NCI-H2107 treated with DMSO at 0.1 percent for 48 hours (cell line): ENCODE measurements at regions not wholly inside any gene's neighbourhood (a gene's known extent, or its start where the extent isn't known, plus 50 kb on each side); places are given as distances from the start of the nearest gene placed in this dataset.
"Not testable (repeated sequence)": the region's sequence is repeated elsewhere in the genome, so short reads cannot be mapped to it uniquely, and the experiment has no call there.

ENCODE experiments used
- DNase-seq: peaks from one replicate; lab custom pipeline; 2025; ENCODE audit not compliant: unreplicated experiment; lab: John Stamatoyannopoulos, UW

- DNase-seq = no peak
These were observed 78.0 kb upstream of the RPS6KA2 start for GRCh38 chr6:166705069-166705468.

GRCh38 chr6:166704171-166704570 is 77.1 kb upstream of the RPS6KA2 start:
- no peak for DNase-seq

GRCh38 chr6:166703149-166703710 is 76.2 kb upstream of the RPS6KA2 start:
- no peak for DNase-seq

GRCh38 chr6:166701424-166701823 is 74.4 kb upstream of the RPS6KA2 start:
- DNase-seq = not testable (repeated sequence)

- DNase-seq = not testable (repeated sequence)
These were observed 73.8 kb upstream of the RPS6KA2 start for GRCh38 chr6:166700871-166701270.

GRCh38 chr6:166697113-166697512 is 70.1 kb upstream of the RPS6KA2 start:
- DNase-seq = no peak

- DNase-seq = no peak
These were observed 66.8 kb upstream of the RPS6KA2 start for GRCh38 chr6:166693880-166694279.

GRCh38 chr6:166692723-166693302 is 65.8 kb upstream of the RPS6KA2 start:
- DNase-seq = no peak

- DNase-seq = no peak
These were observed 64.7 kb upstream of the RPS6KA2 start for GRCh38 chr6:166691746-166692145.

- DNase-seq = no peak
These were observed 64.1 kb upstream of the RPS6KA2 start for GRCh38 chr6:166691199-166691598.

- DNase-seq = no peak
These were observed 62.6 kb upstream of the RPS6KA2 start for GRCh38 chr6:166689687-166690086.

GRCh38 chr6:166688901-166689300 is 61.9 kb upstream of the RPS6KA2 start:
- no peak for DNase-seq

GRCh38 chr6:166687879-166688205 is 60.8 kb upstream of the RPS6KA2 start:
- no peak for DNase-seq

- no peak for DNase-seq
These were observed 60.2 kb upstream of the RPS6KA2 start for GRCh38 chr6:166687070-166687878.

GRCh38 chr6:166686317-166686716 is 59.3 kb upstream of the RPS6KA2 start:
- no peak for DNase-seq

GRCh38 chr6:166684866-166685265 is 57.8 kb upstream of the RPS6KA2 start:
- DNase-seq = no peak

GRCh38 chr6:166684170-166684569 is 57.1 kb upstream of the RPS6KA2 start:
- DNase-seq = no peak

GRCh38 chr6:166683477-166683876 is 56.4 kb upstream of the RPS6KA2 start:
- DNase-seq = no peak

- DNase-seq = no peak
These were observed 52.5 kb upstream of the RPS6KA2 start for GRCh38 chr6:166679566-166679965.

- DNase-seq = no peak
These were observed 51.4 kb upstream of the RPS6KA2 start for GRCh38 chr6:166678426-166678825.

GRCh38 chr6:166677941-166678340 is 50.9 kb upstream of the RPS6KA2 start:
- DNase-seq = no peak
